GM06990 (cell line): ENCODE measurements at regions not wholly inside any gene's neighbourhood (a gene's known extent, or its start where the extent isn't known, plus 50 kb on each side); places are given as distances from the start of the nearest gene placed in this dataset.

Experiments
- DNase-seq: peaks from one replicate; pipeline ENCODE4 v3.0.0-alpha.2; 2011; ENCODE audit not compliant: insufficient read length; ENCODE audit errors: extremely low read depth
- H3K27me3 ChIP-seq: replicated peaks from 2 replicates; pipeline ENCODE4 v1.6.0; 2011; ENCODE audit warnings: low read length; ENCODE audit not compliant: control insufficient read depth, insufficient read depth
- H3K36me3 ChIP-seq: 2 replicates; pipeline ENCODE4 v1.5.1; 2011; ENCODE audit warnings: low read length; ENCODE audit not compliant: control insufficient read depth, insufficient read depth
- H3K4me3 ChIP-seq: replicated peaks from 2 replicates; pipeline ENCODE4 v1.5.1; 2011; ENCODE audit warnings: low read depth, mild to moderate bottlenecking, control low read depth, low read length
- TF ChIP-seq, protein P1 (sequence below): IDR thresholded peaks from 2 replicates; pipeline ENCODE4 v1.5.1; 2011; ENCODE audit warnings: low read length, control low read depth, mild to moderate bottlenecking, inconsistent platforms; ENCODE audit not compliant: insufficient read depth, poor library complexity, severe bottlenecking

DNA sequence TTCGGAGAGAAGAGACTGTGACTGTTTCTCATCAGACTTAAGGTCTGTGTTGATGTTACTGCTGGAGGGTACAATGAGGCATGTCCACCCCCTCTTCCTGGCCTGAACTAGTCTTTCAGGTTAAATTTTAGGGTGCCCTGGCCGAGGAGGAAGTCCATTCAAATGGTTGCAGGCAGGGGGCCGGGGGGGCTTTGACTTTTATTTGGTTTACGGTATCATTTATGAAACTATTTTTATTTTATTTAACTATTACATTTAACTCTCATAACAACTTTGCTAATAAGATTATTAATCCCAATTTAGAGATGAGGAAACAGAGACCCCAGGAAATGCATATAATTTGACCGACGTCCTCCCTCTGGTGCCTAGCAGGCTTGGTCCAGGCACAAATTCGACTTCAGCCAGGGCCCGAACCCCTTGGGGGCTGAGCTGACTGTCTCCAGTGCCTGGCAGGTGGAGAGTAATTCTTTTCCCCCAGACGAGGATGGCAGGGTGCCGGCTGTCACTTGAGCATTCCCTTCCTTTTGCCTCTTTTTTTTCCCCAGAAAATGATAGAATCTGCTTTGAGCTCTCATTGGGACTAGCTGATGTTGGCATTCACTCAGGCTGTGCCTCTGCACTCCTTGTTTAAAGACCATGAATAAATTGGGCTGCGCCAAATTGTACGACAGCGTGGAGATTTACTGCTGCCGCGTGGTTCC lies 255.3 kb upstream of the SALL3 start:
- no peak for DNase-seq
- Histone ChIP-seq H3K36me3 (no peaks in the 10 kb centered on the region), H3K4me3 (no peak overlapping the region), H3K27me3 (no peaks in the 10 kb centered on the region)
- TF ChIP-seq, protein P1, sequence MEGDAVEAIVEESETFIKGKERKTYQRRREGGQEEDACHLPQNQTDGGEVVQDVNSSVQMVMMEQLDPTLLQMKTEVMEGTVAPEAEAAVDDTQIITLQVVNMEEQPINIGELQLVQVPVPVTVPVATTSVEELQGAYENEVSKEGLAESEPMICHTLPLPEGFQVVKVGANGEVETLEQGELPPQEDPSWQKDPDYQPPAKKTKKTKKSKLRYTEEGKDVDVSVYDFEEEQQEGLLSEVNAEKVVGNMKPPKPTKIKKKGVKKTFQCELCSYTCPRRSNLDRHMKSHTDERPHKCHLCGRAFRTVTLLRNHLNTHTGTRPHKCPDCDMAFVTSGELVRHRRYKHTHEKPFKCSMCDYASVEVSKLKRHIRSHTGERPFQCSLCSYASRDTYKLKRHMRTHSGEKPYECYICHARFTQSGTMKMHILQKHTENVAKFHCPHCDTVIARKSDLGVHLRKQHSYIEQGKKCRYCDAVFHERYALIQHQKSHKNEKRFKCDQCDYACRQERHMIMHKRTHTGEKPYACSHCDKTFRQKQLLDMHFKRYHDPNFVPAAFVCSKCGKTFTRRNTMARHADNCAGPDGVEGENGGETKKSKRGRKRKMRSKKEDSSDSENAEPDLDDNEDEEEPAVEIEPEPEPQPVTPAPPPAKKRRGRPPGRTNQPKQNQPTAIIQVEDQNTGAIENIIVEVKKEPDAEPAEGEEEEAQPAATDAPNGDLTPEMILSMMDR = no peak

DNA sequence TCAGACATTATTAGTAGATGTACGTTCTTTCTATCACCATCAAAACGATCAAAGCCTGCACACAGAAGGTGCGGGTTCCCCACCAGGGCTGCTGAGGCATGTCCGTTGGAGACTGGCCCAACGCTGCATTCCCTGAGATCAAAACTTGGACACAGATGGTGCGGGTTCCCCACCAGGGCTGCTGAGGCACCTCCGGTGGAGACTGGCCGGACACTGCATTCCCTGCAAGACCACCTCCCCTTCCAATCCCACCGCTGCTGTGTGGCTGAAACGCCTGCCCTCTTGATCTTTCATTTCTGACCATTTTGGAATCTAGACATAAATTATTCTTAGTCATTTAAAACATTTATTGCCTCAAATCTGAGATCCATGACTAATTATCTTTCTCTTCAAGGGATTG lies 254.2 kb upstream of the SALL3 start:
- Histone ChIP-seq H3K36me3 (no peaks in the 10 kb centered on the region), H3K4me3 (no peak overlapping the region), H3K27me3 (no peaks in the 10 kb centered on the region)
- TF ChIP-seq, protein P1 = no peak
- no peak for DNase-seq

DNA sequence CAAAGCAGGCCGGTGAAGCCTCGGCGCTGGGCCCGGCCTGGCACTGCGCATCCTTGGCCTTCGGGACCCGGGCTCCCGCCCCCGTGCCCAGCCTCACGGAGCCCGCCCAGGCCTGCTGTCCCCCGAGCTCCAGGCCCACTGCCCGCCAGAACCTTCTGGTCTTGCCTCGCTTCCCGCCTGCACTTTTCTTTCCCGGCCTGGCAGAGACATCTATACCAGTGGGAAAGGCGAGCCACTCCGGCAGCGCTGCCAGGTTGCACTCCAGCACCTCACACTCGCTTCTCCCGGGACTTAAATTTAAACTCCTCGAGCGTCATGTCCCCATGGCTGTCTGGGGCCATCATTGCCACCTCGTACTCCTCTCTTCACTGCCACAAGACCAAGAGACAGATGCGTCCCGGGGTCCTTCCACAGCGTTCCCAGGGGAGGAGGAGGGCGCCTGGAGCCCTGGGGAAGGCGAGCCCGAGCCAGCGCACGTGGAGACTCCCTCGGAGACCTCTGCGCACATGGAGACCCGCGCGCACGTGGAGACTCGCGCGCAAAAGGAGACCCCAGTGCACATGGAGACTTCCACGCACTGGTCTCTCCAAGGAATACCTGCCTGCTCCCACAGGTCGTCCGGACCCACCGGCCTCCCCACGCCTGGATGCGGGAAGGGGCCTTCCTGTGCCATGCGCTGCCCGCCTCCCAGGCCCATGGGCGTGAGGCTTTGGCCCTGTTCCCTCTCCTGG lies 253.1 kb upstream of the SALL3 start:
- DNase-seq = no peak
- Histone ChIP-seq H3K27me3 (no peaks in the 10 kb centered on the region), H3K36me3 (no peaks in the 10 kb centered on the region), H3K4me3 (no peak overlapping the region)
- TF ChIP-seq, protein P1 = no peak

DNA sequence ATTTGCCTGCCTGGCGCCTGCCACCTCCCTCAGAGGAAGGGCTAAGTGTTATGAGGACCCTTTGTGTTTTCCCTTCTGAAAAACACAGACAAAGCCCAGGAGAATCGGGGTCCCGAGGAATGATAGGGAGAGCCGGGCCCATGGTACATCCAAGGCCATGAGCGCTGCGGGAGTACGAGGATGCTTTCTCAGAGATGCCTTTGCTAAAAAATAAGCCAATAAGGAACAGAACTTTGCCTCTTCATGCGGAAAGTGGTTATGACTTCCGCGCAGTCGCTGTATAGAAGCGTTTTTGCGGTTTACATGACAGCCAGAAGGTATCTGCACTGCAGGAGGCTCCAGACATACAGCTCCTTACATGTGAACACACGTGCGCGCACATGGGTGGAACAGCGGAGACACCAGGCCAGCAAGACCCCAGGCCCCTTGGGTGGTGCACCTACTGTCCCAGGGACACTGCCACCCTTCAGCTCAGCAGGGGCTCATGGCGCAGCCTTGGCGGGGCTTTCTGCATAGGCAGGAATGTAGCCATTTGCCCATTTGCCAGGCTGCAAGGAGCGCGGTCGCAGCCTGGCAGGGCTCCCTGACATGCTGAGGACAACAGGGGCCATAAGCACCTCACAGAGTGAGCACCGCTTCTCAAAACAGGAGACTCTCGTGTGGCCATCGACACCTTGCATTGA lies 252.4 kb upstream of the SALL3 start:
- TF ChIP-seq, protein P1 = no peak
- Histone ChIP-seq H3K4me3 (no peak overlapping the region), H3K27me3 (no peaks in the 10 kb centered on the region), H3K36me3 (no peaks in the 10 kb centered on the region)
- DNase-seq = no peak

DNA sequence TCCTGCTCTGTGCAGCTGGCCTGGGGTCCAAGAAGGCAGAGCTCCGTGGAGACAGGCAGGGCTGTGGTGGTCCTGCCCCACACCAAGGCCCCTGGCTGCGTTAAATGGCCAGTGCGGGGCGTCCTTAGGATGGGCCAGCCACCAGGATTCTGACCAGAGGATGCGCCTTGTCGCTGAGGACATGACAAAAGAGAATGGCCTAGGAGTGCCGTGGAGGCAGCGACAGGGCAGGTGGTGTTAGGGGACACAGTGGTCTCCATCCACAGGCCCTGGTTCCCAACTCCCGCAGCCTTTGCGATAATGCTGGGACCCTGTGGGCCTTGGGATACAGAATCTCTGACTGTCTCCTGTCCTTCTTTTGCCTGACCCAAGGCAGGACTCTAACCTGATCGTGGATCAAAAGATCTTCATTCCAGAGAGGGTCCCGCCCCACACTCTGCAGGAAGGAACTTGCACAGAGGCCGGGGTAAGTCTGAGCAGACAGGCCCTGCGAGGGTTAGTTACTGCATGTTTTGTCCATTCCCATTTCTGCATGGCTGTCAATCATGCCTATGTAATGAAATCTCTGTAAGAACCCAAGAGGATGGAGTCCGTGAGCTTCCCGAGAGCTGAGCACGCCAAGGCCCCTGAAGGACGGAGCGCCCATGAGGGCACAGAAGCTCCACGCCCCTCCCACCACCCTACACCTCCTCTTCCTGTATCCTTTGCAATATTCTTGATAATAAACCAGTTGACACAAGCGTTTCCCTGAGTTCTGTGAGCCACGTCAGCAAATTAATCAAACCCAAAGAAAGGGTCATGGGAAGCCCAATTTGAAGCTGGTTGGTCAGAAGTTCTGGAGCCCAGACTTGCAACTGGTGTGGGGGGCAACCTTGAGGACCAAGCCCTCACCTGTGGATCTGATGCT lies 251.5 kb upstream of the SALL3 start:
- TF ChIP-seq, protein P1 = no peak
- no peak for DNase-seq
- Histone ChIP-seq H3K36me3 (no peaks in the 10 kb centered on the region), H3K4me3 (no peak overlapping the region), H3K27me3 (no peaks in the 10 kb centered on the region)
